ENCODE measurements at regions not wholly inside any gene's neighbourhood (a gene's known extent, or its start where the extent isn't known, plus 50 kb on each side); places are given as distances from the start of the nearest gene placed in this dataset.
"Not testable (repeated sequence)": the region's sequence is repeated elsewhere in the genome, so short reads cannot be mapped to it uniquely, and the experiment has no call there.

- DNase-seq (ENCODE audit: extremely low read depth in 1 of 2, low read depth in 1 of 2) = not testable (repeated sequence)
These were observed 307.6 kb downstream of the SPATA31A1 start for GRCh38 chr9:39663020-39663419.

- not testable (repeated sequence) for DNase-seq (ENCODE audit: extremely low read depth in 1 of 2, low read depth in 1 of 2)
These were observed 308.2 kb downstream of the SPATA31A1 start for GRCh38 chr9:39663713-39664112.

- not testable (repeated sequence) for DNase-seq (ENCODE audit: extremely low read depth in 1 of 2, low read depth in 1 of 2)
These were observed 309.6 kb downstream of the SPATA31A1 start for GRCh38 chr9:39665020-39665419.

GRCh38 chr9:39674437-39675210, 319.2 kb downstream of the SPATA31A1 start:
- DNase-seq (ENCODE audit: extremely low read depth in 1 of 2, low read depth in 1 of 2) = not testable (repeated sequence)

- DNase-seq (ENCODE audit: extremely low read depth in 1 of 2, low read depth in 1 of 2) = not testable (repeated sequence)
These were observed 319.7 kb downstream of the SPATA31A1 start for GRCh38 chr9:39675211-39675553.

GRCh38 chr9:39678534-39679263, 323.2 kb downstream of the SPATA31A1 start:
- not testable (repeated sequence) for DNase-seq (ENCODE audit: extremely low read depth in 1 of 2, low read depth in 1 of 2)

GRCh38 chr9:39680694-39681401, 325.4 kb downstream of the SPATA31A1 start:
- not testable (repeated sequence) for DNase-seq (ENCODE audit: extremely low read depth in 1 of 2, low read depth in 1 of 2)

- DNase-seq (ENCODE audit: extremely low read depth in 1 of 2, low read depth in 1 of 2) = not testable (repeated sequence)
These were observed 373.4 kb downstream of the SPATA31A1 start for GRCh38 chr9:39728862-39729261.

- DNase-seq (ENCODE audit: extremely low read depth in 1 of 2, low read depth in 1 of 2) = not testable (repeated sequence)
These were observed 389.4 kb downstream of the SPATA31A1 start for GRCh38 chr9:39744898-39745297.

- DNase-seq (ENCODE audit: extremely low read depth in 1 of 2, low read depth in 1 of 2) = not testable (repeated sequence)
These were observed 420.1 kb downstream of the SPATA31A1 start for GRCh38 chr9:39775570-39775969.

- DNase-seq (ENCODE audit: extremely low read depth in 1 of 2, low read depth in 1 of 2) = peak in 1 of 2 donors; percentile 1
These were observed 435.9 kb downstream of the SPATA31A1 start for GRCh38 chr9:39791356-39791755.

- DNase-seq (ENCODE audit: extremely low read depth in 1 of 2, low read depth in 1 of 2) = not testable (repeated sequence)
These were observed 442.5 kb downstream of the SPATA31A1 start for GRCh38 chr9:39797935-39798334.

GRCh38 chr9:39799252-39799651, 443.8 kb downstream of the SPATA31A1 start:
- DNase-seq (ENCODE audit: extremely low read depth in 1 of 2, low read depth in 1 of 2) = not testable (repeated sequence)

GRCh38 chr9:39802561-39802960, 447.1 kb downstream of the SPATA31A1 start:
- not testable (repeated sequence) for DNase-seq (ENCODE audit: extremely low read depth in 1 of 2, low read depth in 1 of 2)

- DNase-seq (ENCODE audit: extremely low read depth in 1 of 2, low read depth in 1 of 2) = peak; percentile 15 to 33
These were observed 454.1 kb downstream of the SPATA31A1 start for GRCh38 chr9:39809401-39810226.

- DNase-seq (ENCODE audit: extremely low read depth in 1 of 2, low read depth in 1 of 2) = not testable (repeated sequence)
These were observed 454.9 kb downstream of the SPATA31A1 start for GRCh38 chr9:39810401-39810800.

GRCh38 chr9:39811615-39812014, 456.1 kb downstream of the SPATA31A1 start:
- not testable (repeated sequence) for DNase-seq (ENCODE audit: extremely low read depth in 1 of 2, low read depth in 1 of 2)

- not testable (repeated sequence) for DNase-seq (ENCODE audit: extremely low read depth in 1 of 2, low read depth in 1 of 2)
These were observed 473.0 kb downstream of the SPATA31A1 start for GRCh38 chr9:39828457-39828856.

All from activated CD8-positive, alpha-beta memory T cell treated with anti-CD3 and anti-CD28 coated beads for 1 hour (primary cell).